Fibroblast of lung (primary cell): ENCODE measurements at regions not wholly inside any gene's neighbourhood (a gene's known extent, or its start where the extent isn't known, plus 50 kb on each side); places are given as distances from the start of the nearest gene placed in this dataset.

Source experiments
- EZH2 ChIP-seq: IDR thresholded peaks from 2 replicates; pipeline ENCODE4 v1.5.1; 2012; ENCODE audit warnings: low read length, control low read depth, mild to moderate bottlenecking; ENCODE audit errors: missing control alignments
- TF ChIP-seq, protein P1 (sequence below), 2 donors: IDR thresholded peaks in 1 of 2; conservative IDR thresholded peaks in 1 of 2; 1 replicate in 1 of 2; 2 replicates in 1 of 2; pipeline ENCODE4 v1.5.1; 2011 to 2012; ENCODE audit warnings: low read length in 2 of 2, control low read depth in 1 of 2, inconsistent platforms in 1 of 2, low read depth in 1 of 2, mild to moderate bottlenecking in 1 of 2

DNA sequence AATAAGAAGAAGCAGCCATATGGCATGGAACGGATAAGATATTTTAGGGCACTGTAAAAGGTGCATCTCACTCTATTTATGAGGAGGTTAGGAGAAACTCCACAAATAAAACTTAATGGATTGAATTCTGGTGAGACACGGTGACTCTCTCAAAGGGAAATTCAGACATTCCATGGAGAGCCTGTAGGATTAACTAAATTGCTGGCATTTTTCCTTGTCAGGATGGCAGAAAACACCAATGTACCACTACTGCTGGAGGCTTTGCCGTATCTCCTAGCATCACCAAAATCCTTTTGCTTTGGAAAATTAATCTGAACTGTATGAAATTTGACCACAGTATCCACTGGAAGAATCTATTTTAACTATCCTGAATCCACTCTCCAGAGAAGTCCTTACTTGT is 79.3 kb downstream of the RBM43 start:
- TF ChIP-seq, protein P1, sequence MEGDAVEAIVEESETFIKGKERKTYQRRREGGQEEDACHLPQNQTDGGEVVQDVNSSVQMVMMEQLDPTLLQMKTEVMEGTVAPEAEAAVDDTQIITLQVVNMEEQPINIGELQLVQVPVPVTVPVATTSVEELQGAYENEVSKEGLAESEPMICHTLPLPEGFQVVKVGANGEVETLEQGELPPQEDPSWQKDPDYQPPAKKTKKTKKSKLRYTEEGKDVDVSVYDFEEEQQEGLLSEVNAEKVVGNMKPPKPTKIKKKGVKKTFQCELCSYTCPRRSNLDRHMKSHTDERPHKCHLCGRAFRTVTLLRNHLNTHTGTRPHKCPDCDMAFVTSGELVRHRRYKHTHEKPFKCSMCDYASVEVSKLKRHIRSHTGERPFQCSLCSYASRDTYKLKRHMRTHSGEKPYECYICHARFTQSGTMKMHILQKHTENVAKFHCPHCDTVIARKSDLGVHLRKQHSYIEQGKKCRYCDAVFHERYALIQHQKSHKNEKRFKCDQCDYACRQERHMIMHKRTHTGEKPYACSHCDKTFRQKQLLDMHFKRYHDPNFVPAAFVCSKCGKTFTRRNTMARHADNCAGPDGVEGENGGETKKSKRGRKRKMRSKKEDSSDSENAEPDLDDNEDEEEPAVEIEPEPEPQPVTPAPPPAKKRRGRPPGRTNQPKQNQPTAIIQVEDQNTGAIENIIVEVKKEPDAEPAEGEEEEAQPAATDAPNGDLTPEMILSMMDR (conservative IDR thresholded peaks at IDR 0.05 in 1 of 2, IDR thresholded peaks at IDR 0.05 in 1 of 2; ENCODE audit: low read depth in 1 of 2, low read length in 2 of 2) = no peak
- no peak for TF ChIP-seq EZH2
